K562 (cell line): ENCODE measurements at regions not wholly inside any gene's neighbourhood (a gene's known extent, or its start where the extent isn't known, plus 50 kb on each side); places are given as distances from the start of the nearest gene placed in this dataset.

ENCODE experiments used
- HES1 ChIP-seq: fragments of 450-650 bp; IDR thresholded peaks from 2 replicates; pipeline ENCODE4 v1.6.1; 2016; ENCODE audit warnings: low read depth, mild to moderate bottlenecking, moderate library complexity
- RCOR1 ChIP-seq, 2 experiments: IDR thresholded peaks; 2 replicates each; pipeline ENCODE4 v1.6.1; 2012; ENCODE audit warnings: low read depth in 2 of 2, low read length in 2 of 2, borderline replicate concordance in 1 of 2, improper control_type of control experiment in 1 of 2
- SP2 ChIP-seq: IDR thresholded peaks from 2 replicates; pipeline ENCODE4 v1.6.1; 2011; ENCODE audit warnings: mild to moderate bottlenecking, low read depth, low read length, moderate library complexity; ENCODE audit not compliant: poor library complexity, severe bottlenecking; ENCODE audit errors: extremely low read depth
- ZNF3 ChIP-seq: fragments of 250-450 bp; sonication (Bioruptor Pico); IDR thresholded peaks from 2 replicates; pipeline ENCODE4 v1.5.0; 2021; ENCODE audit warnings: mild to moderate bottlenecking, moderate library complexity
- ZNF561 ChIP-seq: fragments of 450-650 bp; formaldehyde crosslinking; conservative IDR thresholded peaks from 2 replicates; pipeline ENCODE4 v1.4.0; 2020; ENCODE audit warnings: mild to moderate bottlenecking, moderate library complexity

GRCh38 chr18:78719821-78720220 is 259.8 kb upstream of the SALL3 start:
- TF ChIP-seq SP2 (no peak), HES1 (no peak), RCOR1 (IDR thresholded peaks at IDR 0.05; ENCODE audit: borderline replicate concordance in 1 of 2, low read depth in 2 of 2, low read length in 2 of 2) (no peak), ZNF561 (no peak), ZNF3 (no peak)
